CD4-positive, alpha-beta T cell (primary cell): ENCODE measurements at regions not wholly inside any gene's neighbourhood (a gene's known extent, or its start where the extent isn't known, plus 50 kb on each side); places are given as distances from the start of the nearest gene placed in this dataset.

Source experiments
- ATAC-seq: fragments of 200-7000 bp; cut with Tn5 transposase; one replicate; pipeline ENCODE4 v1.10.0; 2022; ENCODE audit warnings: mild to moderate bottlenecking; ENCODE audit not compliant: poor library complexity
- CTCF ChIA-PET: fragments of 350-600 bp; sonication (Branson Sonifier 250); formaldehyde crosslinking; loops from one replicate; lab custom pipeline; 2021; ENCODE audit warnings: antibody characterized with exemption, inconsistent platforms; lab: Charles Lee
- POLR2A ChIA-PET: fragments of 350-600 bp; sonication (Branson Sonifier 250); formaldehyde crosslinking; loops from one replicate; lab custom pipeline; 2021; ENCODE audit warnings: antibody characterized with exemption, inconsistent platforms; lab: Charles Lee
- DNase-seq, 14 experiments: peaks; one replicate each; pipeline ENCODE4 v3.0.0-alpha.2; 2013 to 2020; ENCODE audit warnings: mixed read lengths in 2 of 14
- H3K27ac ChIP-seq, 2 donors: one replicate each; pipeline versions ENCODE4 v1.5.1 to v1.7.0; 2013; ENCODE audit warnings: low read length in 2 of 2, low read depth in 1 of 2, mild to moderate bottlenecking in 1 of 2
- H3K27me3 ChIP-seq, 2 experiments: 1 replicate in 1 of 2; 2 replicates in 1 of 2; pipeline versions ENCODE4 v1.6.1 to v1.7.0; 2013; ENCODE audit warnings: low read length in 2 of 2, control low read depth in 1 of 2, mild to moderate bottlenecking in 1 of 2, moderate library complexity in 1 of 2; ENCODE audit not compliant: insufficient read depth in 2 of 2, control insufficient read depth in 1 of 2
- H3K36me3 ChIP-seq: one replicate; pipeline ENCODE4 v1.6.1; 2013; ENCODE audit warnings: low read length, control low read depth; ENCODE audit not compliant: insufficient read depth
- H3K4me1 ChIP-seq: one replicate; pipeline ENCODE4 v1.6.1; 2013; ENCODE audit warnings: low read length, control low read depth; ENCODE audit not compliant: insufficient read depth
- H3K4me3 ChIP-seq: one replicate; pipeline ENCODE4 v1.5.1; 2013; ENCODE audit warnings: mild to moderate bottlenecking, low read length, moderate library complexity
- H3K9me3 ChIP-seq, 2 experiments: 1 replicate in 1 of 2; 2 replicates in 1 of 2; pipeline versions ENCODE4 v1.6.1 to v1.7.0; 2013; ENCODE audit warnings: low read length in 2 of 2, mild to moderate bottlenecking in 2 of 2, control low read depth in 1 of 2, moderate library complexity in 1 of 2; ENCODE audit not compliant: control insufficient read depth in 1 of 2, insufficient read depth in 1 of 2
- H3K27ac Mint-ChIP-seq: one replicate; pipeline ENCODE4 v1.8.0; 2020; ENCODE audit warnings: mixed read lengths
- H3K27me3 Mint-ChIP-seq: one replicate; pipeline ENCODE4 v1.8.0; 2021; ENCODE audit warnings: mixed read lengths
- H3K36me3 Mint-ChIP-seq: one replicate; pipeline ENCODE4 v1.8.0; 2021; ENCODE audit warnings: low read depth, mixed read lengths
- H3K4me1 Mint-ChIP-seq: one replicate; pipeline ENCODE4 v1.8.0; 2021; ENCODE audit warnings: low read depth, mixed read lengths
- H3K4me3 Mint-ChIP-seq: one replicate; pipeline ENCODE4 v1.8.0; 2020; ENCODE audit warnings: mild to moderate bottlenecking, mixed read lengths
- H3K9me3 Mint-ChIP-seq: one replicate; pipeline ENCODE4 v1.8.0; 2020; ENCODE audit warnings: mixed read lengths
- CTCF ChIP-seq: fragments of 200-600 bp; IDR thresholded peaks from one replicate; pipeline ENCODE4 v1.8.0; 2022; ENCODE audit warnings: antibody characterized with exemption, mild to moderate bottlenecking
- intact Hi-C, 2 experiments: fragments of 100-400 bp; cut with DNase I in 1 of 2; cut with micrococcal nuclease in 1 of 2; formaldehyde crosslinking; loops; one replicate each; pipeline versions ENCODE4 v1.15.1 to v1.9.0; 2023 to 2025; cut with DNase I, micrococcal nuclease

GRCh38 chr7:96605045-96605716, 104.5 kb downstream of the SEM1 start:
- Histone ChIP-seq H3K9me3 (no peaks in the 10 kb centered on the region), H3K36me3 (no peaks in the 10 kb centered on the region), H3K4me1 (no peaks in the 10 kb centered on the region), H3K27ac (no peak overlapping the region), H3K27me3 (no peaks in the 10 kb centered on the region), H3K4me3 (no peak overlapping the region)
- no peaks in the 10 kb centered on the region for H3K4me1 Mint-ChIP-seq
- intact Hi-C loops, result no loop called here
- TF ChIP-seq CTCF, result no peak
- peaks cover 15% of the 10 kb centered on the region for H3K27me3 Mint-ChIP-seq
- CTCF ChIA-PET, result no interaction called here
- POLR2A ChIA-PET, result no interaction called here
- H3K36me3 Mint-ChIP-seq, result no peaks in the 10 kb centered on the region
- no peak overlapping the region for H3K27ac Mint-ChIP-seq
- H3K4me3 Mint-ChIP-seq, result no peak overlapping the region
- DNase-seq (no peak), ATAC-seq (no peak)
- no peaks in the 10 kb centered on the region for H3K9me3 Mint-ChIP-seq

GRCh38 chr7:96599288-96599936, 110.2 kb downstream of the SEM1 start:
- no peak for DNase-seq
- POLR2A ChIA-PET, result no interaction called here
- intact Hi-C loops, result no loop called here
- Histone ChIP-seq H3K27ac (no peak overlapping the region), H3K36me3 (no peaks in the 10 kb centered on the region), H3K9me3 (no peaks in the 10 kb centered on the region), H3K4me3 (no peak overlapping the region), H3K27me3 (no peaks in the 10 kb centered on the region), H3K4me1 (no peaks in the 10 kb centered on the region)
- no peak overlapping the region for H3K27ac Mint-ChIP-seq
- no peaks in the 10 kb centered on the region for H3K36me3 Mint-ChIP-seq
- CTCF ChIA-PET, result no interaction called here
- no peak for TF ChIP-seq CTCF
- H3K4me1 Mint-ChIP-seq, result no peaks in the 10 kb centered on the region
- no peaks in the 10 kb centered on the region for H3K9me3 Mint-ChIP-seq
- peaks cover 29% of the 10 kb centered on the region for H3K27me3 Mint-ChIP-seq
- H3K4me3 Mint-ChIP-seq, result no peak overlapping the region
- ATAC-seq, result no peak

GRCh38 chr7:96598421-96598820, 111.2 kb downstream of the SEM1 start:
- no peak for TF ChIP-seq CTCF
- intact Hi-C loops, result no loop called here
- no peaks in the 10 kb centered on the region for H3K4me1 ChIP-seq
- no peak overlapping the region for H3K27ac ChIP-seq
- Mint-ChIP-seq H3K9me3 (no peaks in the 10 kb centered on the region), H3K4me3 (no peak overlapping the region), H3K27me3 (peaks cover 29% of the 10 kb centered on the region), H3K4me1 (no peaks in the 10 kb centered on the region), H3K36me3 (no peaks in the 10 kb centered on the region), H3K27ac (no peak overlapping the region)
- ChIA-PET POLR2A (no interaction called here), CTCF (no interaction called here)
- ATAC-seq (no peak), DNase-seq (no peak)
- no peaks in the 10 kb centered on the region for H3K27me3 ChIP-seq
- H3K9me3 ChIP-seq, result no peaks in the 10 kb centered on the region
- no peak overlapping the region for H3K4me3 ChIP-seq
- no peaks in the 10 kb centered on the region for H3K36me3 ChIP-seq
